ENCODE measurements at regions not wholly inside any gene's neighbourhood (a gene's known extent, or its start where the extent isn't known, plus 50 kb on each side); places are given as distances from the start of the nearest gene placed in this dataset.
"Not testable (repeated sequence)": the region's sequence is repeated elsewhere in the genome, so short reads cannot be mapped to it uniquely, and the experiment has no call there.

DNA sequence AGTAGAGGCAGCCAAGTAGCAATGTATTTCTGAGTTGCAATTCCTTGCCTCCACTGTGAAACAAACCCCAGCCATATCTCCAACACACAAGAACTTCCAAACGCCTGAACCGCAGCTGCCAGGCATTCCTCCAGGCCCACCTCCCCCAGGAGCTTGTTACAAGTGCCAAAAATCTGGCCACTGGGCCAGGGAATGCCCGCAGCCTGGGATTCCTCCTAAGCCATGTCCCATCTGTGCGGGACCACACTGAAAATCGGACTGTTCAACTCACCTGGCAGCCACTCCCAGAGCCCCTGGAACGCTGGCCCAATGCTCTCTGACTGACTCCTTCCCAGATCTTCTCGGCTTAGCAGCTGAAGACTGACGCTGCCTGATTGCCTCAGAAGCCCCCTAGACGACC is 706.3 kb downstream of the FAM181B start:
- H3K36me3 Mint-ChIP-seq; H3K27me3 Mint-ChIP-seq; ATAC-seq (ENCODE audit: low read depth); H3K9me3 Mint-ChIP-seq; POLR2A ChIA-PET; DNase-seq; H3K27ac Mint-ChIP-seq; H3K4me1 Mint-ChIP-seq; H3K4me3 Mint-ChIP-seq: not testable (repeated sequence)

DNA sequence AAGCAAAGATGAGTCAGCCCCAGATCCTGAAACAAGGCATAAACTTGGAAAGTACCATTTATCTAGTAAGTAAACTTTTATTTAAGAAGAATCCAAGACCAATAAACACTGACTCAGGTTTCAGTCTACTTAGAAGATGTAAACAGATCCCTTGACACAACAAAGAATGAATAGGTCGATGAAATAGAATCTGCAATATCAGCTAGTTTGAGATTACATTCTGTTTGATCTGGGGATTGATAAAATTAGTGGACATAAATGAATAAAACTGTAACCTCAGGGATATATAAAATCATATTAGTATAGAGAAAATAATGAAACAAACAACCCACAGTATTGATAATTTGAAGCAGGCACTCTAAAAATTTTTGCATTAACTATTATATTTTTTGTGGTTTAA is 708.9 kb downstream of the FAM181B start:
- POLR2A ChIA-PET = no interaction called here
- Mint-ChIP-seq H3K27me3 (no peaks in the 10 kb centered on the region), H3K9me3 (no peaks in the 10 kb centered on the region), H3K27ac (no peak overlapping the region), H3K4me3 (no peak overlapping the region), H3K4me1 (no peaks in the 10 kb centered on the region), H3K36me3 (no peaks in the 10 kb centered on the region)
- no peak for DNase-seq
- ATAC-seq (ENCODE audit: low read depth) = no peak

DNA sequence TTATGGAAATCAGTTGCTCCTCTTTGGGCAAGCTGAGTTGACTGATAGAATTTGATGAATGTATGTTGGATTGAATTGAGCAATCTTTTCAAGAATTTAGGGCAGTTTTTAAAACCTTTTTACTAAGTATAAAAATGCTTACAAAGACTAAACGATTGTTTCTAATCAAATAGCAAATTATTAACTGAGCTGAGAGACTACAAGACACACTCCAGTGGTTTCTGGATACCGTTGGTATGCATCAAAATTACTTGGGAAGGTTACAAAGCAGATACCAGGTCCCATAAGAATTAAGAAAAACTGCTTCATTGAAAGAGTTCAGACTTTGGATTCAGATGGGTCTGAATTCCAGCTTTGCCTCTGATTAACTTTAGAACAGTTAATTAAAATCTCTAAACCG is 721.4 kb downstream of the FAM181B start:
- no peak for ATAC-seq (ENCODE audit: low read depth)
- Mint-ChIP-seq H3K4me1 (no peaks in the 10 kb centered on the region), H3K4me3 (no peak overlapping the region), H3K9me3 (no peaks in the 10 kb centered on the region), H3K27ac (no peak overlapping the region), H3K27me3 (peaks cover 2% of the 10 kb centered on the region), H3K36me3 (no peaks in the 10 kb centered on the region)
- no peak for DNase-seq
- POLR2A ChIA-PET = no interaction called here

DNA sequence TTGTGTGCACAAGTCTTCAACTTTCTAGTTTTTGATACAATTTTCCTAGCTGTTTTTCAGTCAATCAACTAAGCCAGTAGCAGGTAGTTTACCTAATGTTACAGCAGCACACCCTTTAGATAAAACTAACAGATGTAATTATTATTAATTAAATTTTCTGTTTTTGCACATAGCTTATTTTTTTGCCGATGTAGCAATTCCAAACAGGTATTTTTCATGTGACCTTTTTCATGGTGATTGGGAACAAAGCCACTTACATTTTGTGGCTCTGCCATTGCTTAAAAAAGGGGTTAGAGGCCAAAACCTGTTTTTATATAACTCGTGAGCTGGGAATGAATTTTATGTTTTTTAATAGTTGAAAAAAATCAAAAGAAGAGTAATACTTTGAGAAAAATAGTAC is 724.5 kb downstream of the FAM181B start:
- H3K9me3 Mint-ChIP-seq = no peaks in the 10 kb centered on the region

DNA sequence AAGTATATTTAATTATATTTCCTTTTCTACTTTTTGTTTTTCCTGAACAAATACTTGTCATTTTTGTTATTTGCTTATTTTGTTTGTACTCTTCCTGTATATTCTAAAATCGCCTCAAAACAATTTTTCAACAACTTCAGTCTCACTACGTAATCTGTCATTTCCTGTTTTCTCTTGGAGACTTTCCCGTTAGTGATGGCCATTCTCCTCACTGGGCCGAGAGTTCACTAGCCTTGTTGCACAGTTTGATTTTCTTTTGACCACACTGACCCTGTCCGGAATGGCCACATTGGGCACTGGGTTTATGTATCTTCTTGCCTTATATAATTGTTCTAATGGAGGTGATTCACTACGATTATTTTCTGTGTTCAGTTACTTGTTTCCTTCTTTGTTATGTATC is 726.1 kb downstream of the FAM181B start:
- Mint-ChIP-seq H3K9me3 (peaks cover 2% of the 10 kb centered on the region), H3K27ac (no peak overlapping the region), H3K4me3 (no peak overlapping the region), H3K36me3 (no peaks in the 10 kb centered on the region), H3K27me3 (peaks cover 2% of the 10 kb centered on the region), H3K4me1 (peaks cover 7% of the 10 kb centered on the region)
- POLR2A ChIA-PET = no interaction called here
- no peak for ATAC-seq (ENCODE audit: low read depth)
- no peak for DNase-seq

More for the DNA sequence above, 724.5 kb downstream of the FAM181B start:
- POLR2A ChIA-PET = interaction anchor here (0.5 kb wide), 1 partner anchor 126 kb away, joined by 3 read pairs; no protein-coding TSS in a partner anchor
- Mint-ChIP-seq H3K27me3 (peaks cover 2% of the 10 kb centered on the region), H3K36me3 (no peaks in the 10 kb centered on the region), H3K4me1 (peaks cover 7% of the 10 kb centered on the region), H3K27ac (no peak overlapping the region), H3K4me3 (no peak overlapping the region)
- DNase-seq (no peak), ATAC-seq (ENCODE audit: low read depth) (no peak)

DNA sequence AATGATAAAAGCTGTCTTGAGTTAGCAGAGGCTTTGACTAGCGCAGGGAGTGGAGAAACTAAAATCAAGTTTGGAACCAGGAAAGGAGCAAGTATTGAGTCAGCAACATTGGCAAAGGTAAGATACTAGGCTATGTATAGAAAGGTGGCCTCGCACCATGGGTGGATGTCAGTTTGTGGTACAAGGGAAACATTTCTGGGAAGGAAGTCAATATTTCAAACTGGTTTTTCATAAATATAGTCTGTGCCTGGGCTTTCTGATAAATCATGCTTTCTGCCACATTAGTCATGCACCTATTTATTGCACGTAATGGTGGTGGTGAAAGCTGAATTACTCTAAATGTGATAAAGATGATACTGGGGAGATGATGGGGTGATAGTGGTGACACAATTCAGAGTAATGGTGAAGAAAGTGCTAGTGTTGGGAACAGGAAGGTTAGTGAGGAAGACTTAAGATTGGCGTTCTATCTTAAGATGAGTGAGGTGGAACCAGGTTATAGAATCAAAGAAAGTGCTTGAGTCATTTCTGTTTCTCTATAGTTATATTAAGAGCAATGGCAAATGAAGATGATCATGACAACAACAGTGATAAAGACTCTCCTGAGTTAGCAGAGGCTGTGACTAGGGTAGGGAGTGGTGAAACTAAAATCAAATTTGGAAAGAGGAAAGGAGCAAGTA is 729.0 kb downstream of the FAM181B start:
- DNase-seq (no peak), ATAC-seq (ENCODE audit: low read depth) (peak; percentile 26)
- peaks cover 7% of the 10 kb centered on the region for H3K4me1 Mint-ChIP-seq
- H3K27me3 Mint-ChIP-seq = no peaks in the 10 kb centered on the region
- peaks cover 4% of the 10 kb centered on the region for H3K9me3 Mint-ChIP-seq
- H3K27ac Mint-ChIP-seq = peak overlapping the region; percentile 6
- H3K36me3 Mint-ChIP-seq = no peaks in the 10 kb centered on the region
- H3K4me3 Mint-ChIP-seq = no peak overlapping the region
- POLR2A ChIA-PET = no interaction called here

DNA sequence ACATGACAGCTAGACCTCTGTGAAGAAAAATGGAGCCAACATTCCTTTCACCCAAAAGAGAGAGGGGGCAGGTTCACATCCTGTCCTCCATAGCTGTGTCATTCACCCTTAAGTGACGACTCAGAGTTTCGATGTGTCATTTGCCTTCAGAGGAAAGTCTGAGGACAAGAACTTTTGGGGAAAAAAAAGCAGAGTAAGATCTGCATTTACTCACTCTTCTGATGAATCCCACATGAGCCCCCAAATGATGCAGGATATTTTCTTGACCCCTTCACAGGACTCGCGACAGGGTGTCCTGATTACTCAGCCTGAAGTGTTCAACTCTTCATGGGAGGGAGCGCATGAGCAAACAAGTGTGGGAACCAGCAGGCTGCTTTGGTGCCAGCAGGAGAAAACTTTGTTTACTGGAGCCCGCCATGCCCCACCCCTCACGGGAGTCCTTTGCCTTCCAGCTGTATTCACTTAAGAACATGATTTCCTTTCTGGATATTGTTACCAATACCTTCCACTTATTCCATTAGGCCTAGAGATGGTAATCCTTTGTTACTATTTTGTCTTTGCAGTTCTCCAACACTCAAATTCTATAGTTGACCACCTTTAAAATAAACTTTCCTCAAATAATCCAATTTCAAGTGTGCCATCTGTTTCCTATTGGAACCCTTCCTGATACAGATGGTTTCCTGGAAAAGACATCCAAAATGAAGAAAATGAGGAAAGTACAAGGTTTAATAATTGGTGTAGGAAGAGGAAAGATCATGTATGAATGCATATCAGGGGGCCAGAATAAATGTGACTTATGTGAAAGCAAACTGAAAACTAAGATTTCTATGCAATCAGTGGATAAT is 729.8 kb downstream of the FAM181B start:
- POLR2A ChIA-PET = no interaction called here
- Mint-ChIP-seq H3K27ac (no peak overlapping the region), H3K36me3 (no peaks in the 10 kb centered on the region), H3K27me3 (no peaks in the 10 kb centered on the region), H3K4me1 (peaks cover 7% of the 10 kb centered on the region), H3K4me3 (no peak overlapping the region), H3K9me3 (peaks cover 4% of the 10 kb centered on the region)
- no peak for DNase-seq
- ATAC-seq (ENCODE audit: low read depth) = no peak

DNA sequence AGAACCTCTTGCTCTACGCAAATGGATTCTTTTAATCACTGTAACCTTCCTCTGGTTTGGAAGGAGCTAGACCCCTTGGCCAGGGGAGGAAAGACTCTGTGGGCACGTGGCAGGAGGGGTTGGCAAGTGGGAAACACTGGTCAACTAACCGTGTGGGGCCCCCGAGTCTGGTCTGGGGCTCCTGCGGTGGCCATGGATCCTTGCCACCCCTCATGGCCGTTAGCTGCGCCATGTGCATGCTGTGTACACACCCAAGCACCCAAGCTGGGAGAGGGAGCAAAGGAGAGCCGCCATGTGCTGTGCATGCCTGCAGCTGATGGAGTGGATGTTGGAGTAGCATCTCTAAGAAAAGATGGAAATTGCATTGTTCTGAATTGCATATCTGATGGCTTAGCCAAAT is 730.6 kb downstream of the FAM181B start:
- Mint-ChIP-seq H3K27me3 (no peaks in the 10 kb centered on the region), H3K36me3 (no peaks in the 10 kb centered on the region), H3K9me3 (peaks cover 4% of the 10 kb centered on the region), H3K4me1 (peaks cover 7% of the 10 kb centered on the region), H3K4me3 (no peak overlapping the region), H3K27ac (no peak overlapping the region)
- POLR2A ChIA-PET = no interaction called here
- DNase-seq = no peak
- no peak for ATAC-seq (ENCODE audit: low read depth)

DNA sequence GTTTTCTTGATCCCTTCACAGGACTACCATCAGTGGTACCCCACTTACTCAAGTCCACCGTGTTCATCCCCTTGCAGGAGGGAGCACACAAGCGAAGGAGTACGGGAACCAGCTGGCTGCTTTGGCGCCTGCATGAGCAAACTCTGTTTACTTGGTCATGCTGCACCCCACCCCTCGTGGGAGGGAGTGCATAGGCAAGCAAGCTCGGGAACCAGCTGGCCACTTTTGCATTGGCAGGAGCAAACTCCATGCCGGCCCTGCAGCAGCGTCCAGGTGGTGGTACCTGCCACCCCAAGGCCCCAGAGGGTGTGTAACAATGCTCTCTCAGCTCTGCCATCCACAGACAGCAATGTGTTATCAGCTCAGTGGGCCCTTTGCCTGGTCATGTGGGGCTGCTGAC is 737.8 kb downstream of the FAM181B start:
- H3K36me3 Mint-ChIP-seq = no peaks in the 10 kb centered on the region
- ATAC-seq (ENCODE audit: low read depth) (no peak), DNase-seq (no peak)
- no peaks in the 10 kb centered on the region for H3K9me3 Mint-ChIP-seq
- POLR2A ChIA-PET = no interaction called here
- no peaks in the 10 kb centered on the region for H3K4me1 Mint-ChIP-seq
- no peak overlapping the region for H3K4me3 Mint-ChIP-seq
- peaks cover 1% of the 10 kb centered on the region for H3K27me3 Mint-ChIP-seq
- H3K27ac Mint-ChIP-seq = no peak overlapping the region

DNA sequence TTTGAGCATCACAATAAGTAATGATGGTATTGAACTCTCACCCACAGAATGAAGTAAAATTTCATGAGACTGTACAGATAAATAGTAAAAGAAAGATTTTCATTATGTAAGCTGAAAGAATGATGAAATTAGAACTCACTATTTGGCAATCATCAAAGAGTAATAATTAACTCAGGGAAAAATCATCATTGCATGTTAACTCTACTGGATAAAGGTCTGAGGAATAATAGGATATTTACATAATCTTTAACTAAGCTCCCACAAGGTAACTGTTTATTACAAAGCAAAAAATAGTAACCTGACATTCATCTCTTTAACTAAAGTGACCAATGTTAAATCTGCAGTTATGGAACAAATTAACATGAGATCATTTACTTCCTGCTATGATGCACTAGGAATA is 739.9 kb downstream of the FAM181B start:
- POLR2A ChIA-PET = no interaction called here
- H3K27ac Mint-ChIP-seq = no peak overlapping the region
- no peaks in the 10 kb centered on the region for H3K9me3 Mint-ChIP-seq
- H3K4me3 Mint-ChIP-seq = no peak overlapping the region
- H3K36me3 Mint-ChIP-seq = no peaks in the 10 kb centered on the region
- no peak for DNase-seq
- H3K4me1 Mint-ChIP-seq = no peaks in the 10 kb centered on the region
- H3K27me3 Mint-ChIP-seq = peaks cover 1% of the 10 kb centered on the region
- ATAC-seq (ENCODE audit: low read depth) = no peak

DNA sequence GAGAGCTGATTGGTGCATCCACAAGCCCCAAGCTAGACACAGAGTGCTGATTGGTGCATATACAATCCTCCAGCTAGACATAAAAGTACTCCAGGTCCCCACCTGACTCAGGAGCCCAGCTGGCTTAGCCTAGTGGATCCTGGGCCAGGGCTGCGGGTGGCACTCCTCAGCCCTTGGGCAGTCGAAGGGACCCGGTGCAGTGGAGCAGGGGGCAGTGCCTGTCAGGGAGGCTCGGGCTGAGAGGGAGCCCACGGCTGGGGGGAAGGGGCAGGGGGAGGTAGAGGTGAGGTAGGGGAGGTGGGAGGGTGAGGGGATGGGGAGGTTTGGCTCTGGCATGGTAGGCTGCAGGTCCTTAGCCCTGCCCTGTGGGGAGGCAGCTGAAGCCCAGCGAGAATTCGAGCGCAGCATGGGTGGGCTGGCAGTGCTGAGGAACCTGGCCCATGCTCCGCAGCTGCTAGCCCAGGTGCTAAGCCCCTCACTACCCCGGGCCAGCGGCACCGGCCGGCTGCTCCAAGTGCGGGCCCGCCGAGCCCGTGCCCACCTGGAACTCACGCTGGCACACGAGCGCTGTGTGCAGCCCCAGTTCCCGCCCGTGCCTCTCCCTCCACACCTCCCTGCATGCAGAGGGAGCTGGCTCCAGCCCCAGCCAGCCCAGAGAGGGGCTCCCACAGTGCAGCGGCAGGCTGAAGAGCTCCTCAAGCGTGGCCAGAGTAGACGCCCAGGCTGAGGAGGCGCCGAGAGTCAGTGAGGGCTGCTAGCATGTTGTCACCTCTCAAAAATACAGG is 742.8 kb downstream of the FAM181B start:
- H3K4me1 Mint-ChIP-seq = no peaks in the 10 kb centered on the region
- H3K27ac Mint-ChIP-seq = no peak overlapping the region
- peaks cover 2% of the 10 kb centered on the region for H3K9me3 Mint-ChIP-seq
- POLR2A ChIA-PET = no interaction called here
- no peaks in the 10 kb centered on the region for H3K36me3 Mint-ChIP-seq
- H3K27me3 Mint-ChIP-seq = peaks cover 1% of the 10 kb centered on the region
- H3K4me3 Mint-ChIP-seq = no peak overlapping the region
- DNase-seq = no peak
- ATAC-seq (ENCODE audit: low read depth) = no peak

DNA sequence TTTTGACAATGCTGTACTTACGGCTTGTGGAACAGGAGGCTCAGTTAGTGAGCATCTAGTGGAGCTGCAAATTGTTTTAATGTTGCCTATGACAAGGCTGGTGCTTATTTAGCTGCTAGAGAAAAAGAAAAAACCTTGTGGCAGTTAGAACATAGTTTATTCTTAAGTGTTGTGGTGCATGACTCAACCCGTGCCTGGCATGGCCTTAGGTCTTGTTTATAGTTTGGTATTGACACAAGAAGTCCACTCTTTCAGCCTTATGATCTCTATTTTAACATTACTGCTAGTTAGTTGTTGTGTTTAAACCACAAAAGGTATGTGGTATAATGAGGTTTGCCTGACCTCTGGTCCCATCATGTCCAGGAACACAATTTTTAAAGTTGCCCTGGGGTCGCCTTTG is 744.6 kb downstream of the FAM181B start:
- peaks cover 1% of the 10 kb centered on the region for H3K27me3 Mint-ChIP-seq
- H3K36me3 Mint-ChIP-seq = no peaks in the 10 kb centered on the region
- H3K9me3 Mint-ChIP-seq = peaks cover 7% of the 10 kb centered on the region
- POLR2A ChIA-PET = no interaction called here
- no peak overlapping the region for H3K4me3 Mint-ChIP-seq
- no peaks in the 10 kb centered on the region for H3K4me1 Mint-ChIP-seq
- ATAC-seq (ENCODE audit: low read depth) = no peak
- DNase-seq = no peak
- no peak overlapping the region for H3K27ac Mint-ChIP-seq

DNA sequence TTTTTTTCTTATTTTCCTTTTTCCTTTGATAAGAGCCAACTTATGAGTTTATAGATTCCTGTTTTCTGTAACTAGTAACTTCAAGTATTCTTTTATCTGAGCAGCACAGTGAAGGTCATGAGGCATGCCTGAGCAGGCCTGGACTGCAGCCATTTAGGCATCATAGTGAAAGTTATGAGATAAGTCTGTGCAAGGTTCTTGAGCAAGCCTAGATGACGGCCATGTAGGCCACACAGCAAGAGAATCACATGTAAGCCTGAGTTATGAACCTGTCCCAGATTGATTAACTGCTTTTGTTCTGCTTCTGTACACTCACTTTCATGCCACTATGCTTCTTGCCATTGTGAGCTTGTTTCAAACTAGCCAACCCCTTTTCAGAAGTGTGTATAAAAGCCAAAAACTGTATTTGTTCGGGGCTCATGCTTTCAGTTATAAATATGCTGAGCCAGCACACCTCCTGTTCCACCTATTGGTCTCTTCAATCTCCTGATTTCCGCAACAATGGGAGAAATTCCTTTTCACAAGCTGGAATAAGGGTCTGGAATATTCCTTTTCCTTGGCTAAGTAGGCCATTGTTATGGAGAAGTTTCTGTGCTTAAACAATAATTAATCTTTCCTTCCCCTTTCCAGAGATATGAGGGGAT is 745.7 kb downstream of the FAM181B start:
- no peak for ATAC-seq (ENCODE audit: low read depth)
- Mint-ChIP-seq H3K4me3 (no peak overlapping the region), H3K27me3 (no peaks in the 10 kb centered on the region), H3K4me1 (no peaks in the 10 kb centered on the region), H3K27ac (no peak overlapping the region), H3K36me3 (no peaks in the 10 kb centered on the region), H3K9me3 (peaks cover 7% of the 10 kb centered on the region)
- POLR2A ChIA-PET = no interaction called here
- no peak for DNase-seq
